Peyer's patch (tissue), 4 donors: ENCODE measurements at regions not wholly inside any gene's neighbourhood (a gene's known extent, or its start where the extent isn't known, plus 50 kb on each side); places are given as distances from the start of the nearest gene placed in this dataset.

Experiments
- DNase-seq, 3 donors: peaks; one replicate each; pipeline ENCODE4 v3.0.0-alpha.2; 2017 to 2019
- H3K27ac ChIP-seq, 4 donors: fragments of 200-600 bp; sonication (generic); one replicate each; pipeline ENCODE4 v1.5.1; 2016 to 2019
- H3K27me3 ChIP-seq, 2 donors: fragments of 200-600 bp; sonication (generic); one replicate each; pipeline ENCODE4 v1.5.1; 2019
- H3K36me3 ChIP-seq, 3 donors: fragments of 200-600 bp; sonication (generic); one replicate each; pipeline ENCODE4 v1.5.1; 2016 to 2019
- H3K4me1 ChIP-seq, 4 donors: fragments of 200-600 bp; sonication (generic); one replicate each; pipeline ENCODE4 v1.5.1; 2016 to 2019
- H3K4me3 ChIP-seq, 4 donors: fragments of 200-600 bp; sonication (generic); 1 replicate in 3 of 4; 2 replicates in 1 of 4; pipeline ENCODE4 v1.5.1; 2016 to 2019; ENCODE audit warnings: mild to moderate bottlenecking in 1 of 4
- H3K9me3 ChIP-seq, 4 donors: fragments of 200-600 bp; sonication (generic); one replicate each; pipeline ENCODE4 v1.5.1; 2016 to 2019; ENCODE audit warnings: mild to moderate bottlenecking in 1 of 4
- POLR2A ChIP-seq, 2 donors: fragments of 450-650 bp; IDR thresholded peaks; one replicate each; pipeline ENCODE4 v1.5.1; 2017; ENCODE audit warnings: antibody characterized with exemption in 2 of 2, mild to moderate bottlenecking in 2 of 2, moderate library complexity in 2 of 2
- small RNA-seq, 2 donors: library from RNA; depleted of rRNA; stranded (forward); fragments of <200 nt; gene quantifications; one replicate each; pipeline ENCODE3, GENCODE V24; 2016
- TF ChIP-seq, protein P1 (sequence below), 6 experiments: fragments of 450-650 bp in 4 of 6; fragments of 200-600 bp in 2 of 6; sonication (generic) in 1 of 6; IDR thresholded peaks; one replicate each; pipeline ENCODE4 v1.5.1; 2017 to 2019; ENCODE audit warnings: antibody characterized with exemption in 6 of 6, mild to moderate bottlenecking in 3 of 6, moderate library complexity in 1 of 6

- H3K4me3 ChIP-seq, result no peak overlapping the region
- DNase-seq, result no peak
- TF ChIP-seq, protein P1, sequence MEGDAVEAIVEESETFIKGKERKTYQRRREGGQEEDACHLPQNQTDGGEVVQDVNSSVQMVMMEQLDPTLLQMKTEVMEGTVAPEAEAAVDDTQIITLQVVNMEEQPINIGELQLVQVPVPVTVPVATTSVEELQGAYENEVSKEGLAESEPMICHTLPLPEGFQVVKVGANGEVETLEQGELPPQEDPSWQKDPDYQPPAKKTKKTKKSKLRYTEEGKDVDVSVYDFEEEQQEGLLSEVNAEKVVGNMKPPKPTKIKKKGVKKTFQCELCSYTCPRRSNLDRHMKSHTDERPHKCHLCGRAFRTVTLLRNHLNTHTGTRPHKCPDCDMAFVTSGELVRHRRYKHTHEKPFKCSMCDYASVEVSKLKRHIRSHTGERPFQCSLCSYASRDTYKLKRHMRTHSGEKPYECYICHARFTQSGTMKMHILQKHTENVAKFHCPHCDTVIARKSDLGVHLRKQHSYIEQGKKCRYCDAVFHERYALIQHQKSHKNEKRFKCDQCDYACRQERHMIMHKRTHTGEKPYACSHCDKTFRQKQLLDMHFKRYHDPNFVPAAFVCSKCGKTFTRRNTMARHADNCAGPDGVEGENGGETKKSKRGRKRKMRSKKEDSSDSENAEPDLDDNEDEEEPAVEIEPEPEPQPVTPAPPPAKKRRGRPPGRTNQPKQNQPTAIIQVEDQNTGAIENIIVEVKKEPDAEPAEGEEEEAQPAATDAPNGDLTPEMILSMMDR (IDR thresholded peaks at IDR 0.05), result no peak
- TF ChIP-seq POLR2A (IDR thresholded peaks at IDR 0.05), result no peak
- no peaks in the 10 kb centered on the region for H3K27me3 ChIP-seq
- no peaks in the 10 kb centered on the region for H3K36me3 ChIP-seq
- H3K9me3 ChIP-seq, result no peaks in the 10 kb centered on the region
- H3K27ac ChIP-seq, result no peak overlapping the region
- H3K4me1 ChIP-seq, result peaks cover 0 to 10% (median 0%) of the 10 kb centered on the region in 4 donors
Measured at GRCh38 chr1:24984300-24984699, 54.2 kb upstream of the RUNX3 start.

DNA sequence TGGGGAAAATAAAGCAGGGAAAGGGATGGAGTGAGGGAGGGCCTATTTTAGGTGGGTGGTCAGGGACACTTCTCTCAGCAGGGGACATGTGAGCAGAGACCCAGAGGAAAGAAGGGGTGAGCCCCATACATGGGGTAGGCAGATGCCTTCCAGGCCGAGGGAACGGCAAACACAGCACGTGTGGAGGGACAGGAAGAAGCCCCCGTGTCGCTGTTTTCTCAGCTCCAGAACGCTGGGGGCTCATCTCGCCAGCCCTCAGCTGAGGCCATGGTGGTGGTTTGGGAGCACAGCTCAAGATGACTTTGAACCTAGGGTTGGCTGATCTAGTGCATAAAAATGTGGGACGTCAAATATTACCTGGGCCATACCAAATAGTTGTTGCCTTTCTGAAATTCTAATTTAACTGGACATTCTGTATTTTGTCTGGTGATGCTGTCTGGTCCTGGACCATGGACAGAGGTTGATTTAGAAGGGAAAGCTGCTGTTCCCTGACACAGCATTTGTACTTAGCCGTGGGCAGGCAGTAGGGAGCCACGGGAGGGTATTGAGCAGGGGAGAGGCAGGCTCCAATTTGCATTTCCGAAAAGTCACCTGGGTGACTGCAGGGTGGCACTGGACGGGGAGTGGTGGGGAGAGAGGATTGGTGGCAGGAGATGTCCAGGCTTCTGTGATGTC lies 53.1 kb upstream of the RUNX3 start:
- Histone ChIP-seq H3K4me3 (no peak overlapping the region), H3K36me3 (no peaks in the 10 kb centered on the region), H3K9me3 (no peaks in the 10 kb centered on the region), H3K4me1 (peaks cover 0 to 10% (median 0%) of the 10 kb centered on the region in 4 donors), H3K27ac (no peak overlapping the region), H3K27me3 (no peaks in the 10 kb centered on the region)
- TF ChIP-seq POLR2A (IDR thresholded peaks at IDR 0.05), result no peak
- TF ChIP-seq, protein P1 (IDR thresholded peaks at IDR 0.05), result no peak
- DNase-seq, result no peak

GRCh38 chr1:24981631-24982005 lies 51.5 kb upstream of the RUNX3 start:
- no peak overlapping the region for H3K27ac ChIP-seq
- H3K4me3 ChIP-seq, result no peak overlapping the region
- DNase-seq, result no peak
- no peaks in the 10 kb centered on the region for H3K36me3 ChIP-seq
- no peaks in the 10 kb centered on the region for H3K27me3 ChIP-seq
- TF ChIP-seq, protein P1 (IDR thresholded peaks at IDR 0.05), result no peak
- TF ChIP-seq POLR2A (IDR thresholded peaks at IDR 0.05), result no peak
- H3K4me1 ChIP-seq, result peaks cover 0 to 10% (median 0%) of the 10 kb centered on the region in 4 donors
- no peaks in the 10 kb centered on the region for H3K9me3 ChIP-seq

GRCh38 chr1:24980836-24981630 lies 51.0 kb upstream of the RUNX3 start:
- Histone ChIP-seq H3K4me1 (peaks cover 0 to 10% (median 0%) of the 10 kb centered on the region in 4 donors), H3K27me3 (no peaks in the 10 kb centered on the region), H3K4me3 (no peak overlapping the region), H3K9me3 (no peaks in the 10 kb centered on the region), H3K27ac (no peak overlapping the region), H3K36me3 (no peaks in the 10 kb centered on the region)
- no peak for DNase-seq
- TF ChIP-seq POLR2A (IDR thresholded peaks at IDR 0.05), result no peak
- TF ChIP-seq, protein P1 (IDR thresholded peaks at IDR 0.05), result no peak

Small RNA genes in the stretch of these regions (small RNA-seq; reads per million reads assigned to genes)
- 0 reads per million in 2 donors for gene MIR4425
